ENCODE measurements at regions not wholly inside any gene's neighbourhood (a gene's known extent, or its start where the extent isn't known, plus 50 kb on each side); places are given as distances from the start of the nearest gene placed in this dataset.

GRCh38 chr4:108291137-108291536 lies 122.4 kb upstream of the LEF1 start:
- H4K20me1 ChIP-seq (ENCODE audit: insufficient read depth, low read length) = no peaks in the 10 kb centered on the region
- H3F3A ChIP-seq (ENCODE audit: insufficient read depth, low read length) = no peaks in the 10 kb centered on the region
- no peaks in the 10 kb centered on the region for H3K9me2 ChIP-seq (replicated peaks; ENCODE audit: insufficient read depth, low read length)
- H3K9me3 ChIP-seq (replicated peaks; ENCODE audit: insufficient read depth, low read length) = no peaks in the 10 kb centered on the region
- H2AFZ ChIP-seq (ENCODE audit: low read length) = no peak overlapping the region
- no peaks in the 10 kb centered on the region for H3K79me2 ChIP-seq (ENCODE audit: low read length)
- TF ChIP-seq EZH2 (optimal IDR thresholded peaks at IDR 0.05; ENCODE audit: low read depth, low read length) = no peak
- no peak for TF ChIP-seq EZH2phosphoT487 (IDR thresholded peaks at IDR 0.05; ENCODE audit: low read length)
- TF ChIP-seq, protein P1, sequence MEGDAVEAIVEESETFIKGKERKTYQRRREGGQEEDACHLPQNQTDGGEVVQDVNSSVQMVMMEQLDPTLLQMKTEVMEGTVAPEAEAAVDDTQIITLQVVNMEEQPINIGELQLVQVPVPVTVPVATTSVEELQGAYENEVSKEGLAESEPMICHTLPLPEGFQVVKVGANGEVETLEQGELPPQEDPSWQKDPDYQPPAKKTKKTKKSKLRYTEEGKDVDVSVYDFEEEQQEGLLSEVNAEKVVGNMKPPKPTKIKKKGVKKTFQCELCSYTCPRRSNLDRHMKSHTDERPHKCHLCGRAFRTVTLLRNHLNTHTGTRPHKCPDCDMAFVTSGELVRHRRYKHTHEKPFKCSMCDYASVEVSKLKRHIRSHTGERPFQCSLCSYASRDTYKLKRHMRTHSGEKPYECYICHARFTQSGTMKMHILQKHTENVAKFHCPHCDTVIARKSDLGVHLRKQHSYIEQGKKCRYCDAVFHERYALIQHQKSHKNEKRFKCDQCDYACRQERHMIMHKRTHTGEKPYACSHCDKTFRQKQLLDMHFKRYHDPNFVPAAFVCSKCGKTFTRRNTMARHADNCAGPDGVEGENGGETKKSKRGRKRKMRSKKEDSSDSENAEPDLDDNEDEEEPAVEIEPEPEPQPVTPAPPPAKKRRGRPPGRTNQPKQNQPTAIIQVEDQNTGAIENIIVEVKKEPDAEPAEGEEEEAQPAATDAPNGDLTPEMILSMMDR (IDR thresholded peaks at IDR 0.05; ENCODE audit: low read length) = no peak
- DNase-seq = no peak
- no peaks in the 10 kb centered on the region for H3K4me1 ChIP-seq (ENCODE audit: low read length)
- no peak overlapping the region for H3K27ac ChIP-seq (ENCODE audit: low read length)
- H3K4me2 ChIP-seq (ENCODE audit: low read depth, low read length) = no peak overlapping the region
- H3K36me3 ChIP-seq (replicated peaks; ENCODE audit: insufficient read depth, low read length) = no peaks in the 10 kb centered on the region
- no peak overlapping the region for H3K9ac ChIP-seq (ENCODE audit: low read length)
- H3K4me3 ChIP-seq (ENCODE audit: low read length) = no peak overlapping the region
- H3K27me3 ChIP-seq (replicated peaks; ENCODE audit: insufficient read depth, low read length) = no peaks in the 10 kb centered on the region

GRCh38 chr4:108287834-108288413 lies 119.2 kb upstream of the LEF1 start:
- H3K9me2 ChIP-seq (replicated peaks; ENCODE audit: insufficient read depth, low read length) = no peaks in the 10 kb centered on the region
- H3K27me3 ChIP-seq (replicated peaks; ENCODE audit: insufficient read depth, low read length) = no peaks in the 10 kb centered on the region
- H3K27ac ChIP-seq (ENCODE audit: low read length) = no peak overlapping the region
- no peak overlapping the region for H3K4me2 ChIP-seq (ENCODE audit: low read depth, low read length)
- H3K9me3 ChIP-seq (replicated peaks; ENCODE audit: insufficient read depth, low read length) = no peaks in the 10 kb centered on the region
- H3K4me1 ChIP-seq (ENCODE audit: low read length) = no peaks in the 10 kb centered on the region
- no peaks in the 10 kb centered on the region for H4K20me1 ChIP-seq (ENCODE audit: insufficient read depth, low read length)
- DNase-seq = no peak
- H3K9ac ChIP-seq (ENCODE audit: low read length) = no peak overlapping the region
- no peak overlapping the region for H2AFZ ChIP-seq (ENCODE audit: low read length)
- no peaks in the 10 kb centered on the region for H3F3A ChIP-seq (ENCODE audit: insufficient read depth, low read length)
- H3K79me2 ChIP-seq (ENCODE audit: low read length) = no peaks in the 10 kb centered on the region
- no peak overlapping the region for H3K4me3 ChIP-seq (ENCODE audit: low read length)
- no peak for TF ChIP-seq EZH2 (optimal IDR thresholded peaks at IDR 0.05; ENCODE audit: low read depth, low read length)
- TF ChIP-seq EZH2phosphoT487 (IDR thresholded peaks at IDR 0.05; ENCODE audit: low read length) = no peak
- TF ChIP-seq, protein P1 (IDR thresholded peaks at IDR 0.05; ENCODE audit: low read length) = no peak
- no peaks in the 10 kb centered on the region for H3K36me3 ChIP-seq (replicated peaks; ENCODE audit: insufficient read depth, low read length)

- Histone ChIP-seq H3K36me3 (replicated peaks; ENCODE audit: insufficient read depth, low read length) (no peaks in the 10 kb centered on the region), H3F3A (ENCODE audit: insufficient read depth, low read length) (no peaks in the 10 kb centered on the region), H3K79me2 (ENCODE audit: low read length) (no peaks in the 10 kb centered on the region), H3K9ac (ENCODE audit: low read length) (no peak overlapping the region), H3K4me2 (ENCODE audit: low read depth, low read length) (no peak overlapping the region), H3K9me3 (replicated peaks; ENCODE audit: insufficient read depth, low read length) (no peaks in the 10 kb centered on the region), H4K20me1 (ENCODE audit: insufficient read depth, low read length) (no peaks in the 10 kb centered on the region), H3K4me3 (ENCODE audit: low read length) (no peak overlapping the region), H3K27ac (ENCODE audit: low read length) (no peak overlapping the region), H3K4me1 (ENCODE audit: low read length) (no peaks in the 10 kb centered on the region), H3K27me3 (replicated peaks; ENCODE audit: insufficient read depth, low read length) (no peaks in the 10 kb centered on the region), H2AFZ (ENCODE audit: low read length) (no peak overlapping the region), H3K9me2 (replicated peaks; ENCODE audit: insufficient read depth, low read length) (no peaks in the 10 kb centered on the region)
- no peak for DNase-seq
- TF ChIP-seq EZH2phosphoT487 (IDR thresholded peaks at IDR 0.05; ENCODE audit: low read length) (no peak), EZH2 (optimal IDR thresholded peaks at IDR 0.05; ENCODE audit: low read depth, low read length) (no peak)
- TF ChIP-seq, protein P1 (IDR thresholded peaks at IDR 0.05; ENCODE audit: low read length) = no peak
Observed at GRCh38 chr4:108280072-108280471, 111.3 kb upstream of the LEF1 start.

Data from MM.1S (cell line).